ENCODE measurements at regions not wholly inside any gene's neighbourhood (a gene's known extent, or its start where the extent isn't known, plus 50 kb on each side); places are given as distances from the start of the nearest gene placed in this dataset.

DNA sequence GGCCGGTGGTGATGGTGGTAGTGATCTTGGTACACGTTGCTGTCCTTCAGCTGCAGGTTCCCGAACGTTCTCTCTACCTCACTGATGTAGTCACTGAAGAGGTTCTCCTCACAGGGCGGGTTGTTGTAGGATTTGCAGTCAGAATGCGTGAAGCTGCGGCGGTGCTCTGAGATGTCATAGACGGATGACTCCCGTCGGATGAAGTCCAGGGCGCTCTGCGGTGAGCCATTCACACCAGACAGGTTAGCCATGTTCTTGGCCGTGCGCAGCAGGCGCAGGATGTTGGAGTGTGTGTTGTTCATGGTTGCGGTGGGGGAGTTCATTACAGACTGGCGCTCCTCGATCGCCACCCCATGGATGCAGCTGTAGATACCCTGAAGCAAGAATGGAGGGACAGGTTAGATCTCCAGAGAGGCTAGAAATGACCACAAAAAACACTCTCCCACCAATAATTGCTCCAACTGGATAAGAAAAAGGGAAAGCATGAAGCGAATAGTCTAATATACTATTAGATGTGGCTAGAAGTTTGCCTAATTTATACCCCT, 367.8 kb downstream of the EMP1 start:
- TF ChIP-seq, protein P1, sequence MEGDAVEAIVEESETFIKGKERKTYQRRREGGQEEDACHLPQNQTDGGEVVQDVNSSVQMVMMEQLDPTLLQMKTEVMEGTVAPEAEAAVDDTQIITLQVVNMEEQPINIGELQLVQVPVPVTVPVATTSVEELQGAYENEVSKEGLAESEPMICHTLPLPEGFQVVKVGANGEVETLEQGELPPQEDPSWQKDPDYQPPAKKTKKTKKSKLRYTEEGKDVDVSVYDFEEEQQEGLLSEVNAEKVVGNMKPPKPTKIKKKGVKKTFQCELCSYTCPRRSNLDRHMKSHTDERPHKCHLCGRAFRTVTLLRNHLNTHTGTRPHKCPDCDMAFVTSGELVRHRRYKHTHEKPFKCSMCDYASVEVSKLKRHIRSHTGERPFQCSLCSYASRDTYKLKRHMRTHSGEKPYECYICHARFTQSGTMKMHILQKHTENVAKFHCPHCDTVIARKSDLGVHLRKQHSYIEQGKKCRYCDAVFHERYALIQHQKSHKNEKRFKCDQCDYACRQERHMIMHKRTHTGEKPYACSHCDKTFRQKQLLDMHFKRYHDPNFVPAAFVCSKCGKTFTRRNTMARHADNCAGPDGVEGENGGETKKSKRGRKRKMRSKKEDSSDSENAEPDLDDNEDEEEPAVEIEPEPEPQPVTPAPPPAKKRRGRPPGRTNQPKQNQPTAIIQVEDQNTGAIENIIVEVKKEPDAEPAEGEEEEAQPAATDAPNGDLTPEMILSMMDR (IDR thresholded peaks at IDR 0.05; ENCODE audit: low read depth, low read length, poor library complexity, severe bottlenecking) = no peak
- no peak for TF ChIP-seq EZH2phosphoT487 (IDR thresholded peaks at IDR 0.05; ENCODE audit: borderline replicate concordance, low read length)
